ENCODE measurements at regions not wholly inside any gene's neighbourhood (a gene's known extent, or its start where the extent isn't known, plus 50 kb on each side); places are given as distances from the start of the nearest gene placed in this dataset.

DNA sequence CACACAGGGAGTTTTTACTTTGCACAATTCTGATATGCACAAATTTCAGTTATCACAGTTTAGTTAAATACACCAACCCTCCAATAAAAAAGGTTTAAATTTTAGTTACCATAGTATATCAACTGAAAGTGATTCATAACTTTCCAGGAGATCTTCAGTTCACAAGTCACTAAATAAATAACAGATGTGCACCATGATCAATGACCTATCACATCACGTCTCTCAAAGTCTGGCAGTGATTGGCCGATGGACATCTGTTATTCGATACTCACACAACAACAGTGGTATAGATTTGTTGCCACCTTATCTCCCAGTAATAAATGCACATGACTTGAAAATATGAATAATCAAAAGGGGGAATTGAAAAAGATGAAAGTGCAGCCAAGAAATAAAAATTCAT lies 66.8 kb upstream of the PTCHD4 start:
- Mint-ChIP-seq H3K27ac (no peak overlapping the region), H3K4me3 (no peak overlapping the region), H3K4me1 (ENCODE audit: low read depth) (no peaks in the 10 kb centered on the region), H3K27me3 (no peaks in the 10 kb centered on the region), H3K36me3 (no peaks in the 10 kb centered on the region), H3K9me3 (peaks cover 5% of the 10 kb centered on the region)
- CTCF ChIA-PET, result no interaction called here
- no peak for DNase-seq
- intact Hi-C loops (cut with micrococcal nuclease), result no loop called here
- POLR2A ChIA-PET, result no interaction called here

DNA sequence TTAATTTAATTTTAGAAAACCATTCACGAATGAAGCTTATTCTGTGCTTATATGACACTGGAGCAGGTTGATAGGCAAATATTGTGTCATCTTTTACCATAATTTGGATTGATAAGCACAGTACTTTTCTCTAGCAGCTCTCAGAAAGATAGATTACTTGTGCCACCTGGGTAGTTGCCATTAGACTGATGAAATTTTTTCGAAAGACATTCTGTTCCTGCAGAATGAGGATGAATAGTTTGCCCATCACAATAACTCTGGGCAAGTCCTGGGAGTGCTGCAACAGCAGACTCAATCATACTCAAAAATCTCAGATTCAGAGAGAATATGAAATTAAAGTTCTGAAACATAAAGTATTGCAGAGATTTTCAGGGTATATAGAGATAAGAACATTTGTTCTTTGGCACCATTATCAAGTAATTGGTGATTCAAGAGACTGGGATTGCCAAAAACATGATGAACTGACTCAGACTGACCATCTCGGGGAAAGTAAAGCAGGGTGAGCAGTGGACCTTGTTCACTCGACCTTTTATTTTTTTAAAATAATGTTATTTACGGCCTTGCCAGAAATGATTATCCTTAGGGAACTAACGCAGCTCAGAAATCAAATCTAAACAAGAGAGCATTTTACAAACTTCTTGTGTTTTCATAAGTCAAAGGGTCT lies 65.8 kb upstream of the PTCHD4 start:
- no peak overlapping the region for H3K4me3 Mint-ChIP-seq
- no peaks in the 10 kb centered on the region for H3K36me3 Mint-ChIP-seq
- H3K27ac Mint-ChIP-seq, result no peak overlapping the region
- no peaks in the 10 kb centered on the region for H3K4me1 Mint-ChIP-seq (ENCODE audit: low read depth)
- H3K9me3 Mint-ChIP-seq, result peaks cover 5% of the 10 kb centered on the region
- ChIA-PET POLR2A (no interaction called here), CTCF (interaction anchor here (0.6 kb wide), 1 partner anchor 464 kb away, joined by 3 read pairs; no protein-coding TSS in a partner anchor)
- DNase-seq, result no peak
- H3K27me3 Mint-ChIP-seq, result no peaks in the 10 kb centered on the region
- intact Hi-C loops (cut with micrococcal nuclease), result no loop called here

DNA sequence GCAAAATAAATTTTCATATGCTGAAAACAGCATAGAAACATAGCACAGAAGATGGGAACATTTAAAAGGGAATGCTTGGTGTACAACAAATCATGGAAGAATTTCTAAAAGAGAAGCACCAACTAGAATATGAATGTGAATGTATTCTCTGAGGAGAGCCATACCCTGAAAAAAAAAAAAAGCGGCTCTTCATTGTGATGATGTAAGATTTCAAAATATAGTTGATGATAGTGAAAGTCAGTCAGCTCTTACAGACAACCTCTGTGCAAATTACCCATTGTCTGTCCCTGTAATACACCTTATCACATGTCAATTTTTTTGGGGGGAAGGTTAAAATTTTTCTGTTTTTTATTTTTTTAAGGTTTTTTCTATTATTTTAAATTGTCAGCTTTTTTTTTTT lies 58.6 kb upstream of the PTCHD4 start:
- ChIA-PET CTCF (no interaction called here), POLR2A (no interaction called here)
- Mint-ChIP-seq H3K9me3 (no peaks in the 10 kb centered on the region), H3K27me3 (no peaks in the 10 kb centered on the region), H3K36me3 (no peaks in the 10 kb centered on the region), H3K4me1 (ENCODE audit: low read depth) (no peaks in the 10 kb centered on the region), H3K27ac (no peak overlapping the region), H3K4me3 (no peak overlapping the region)
- DNase-seq, result no peak
- intact Hi-C loops (cut with micrococcal nuclease), result no loop called here
